ENCODE measurements at regions not wholly inside any gene's neighbourhood (a gene's known extent, or its start where the extent isn't known, plus 50 kb on each side); places are given as distances from the start of the nearest gene placed in this dataset.

DNA sequence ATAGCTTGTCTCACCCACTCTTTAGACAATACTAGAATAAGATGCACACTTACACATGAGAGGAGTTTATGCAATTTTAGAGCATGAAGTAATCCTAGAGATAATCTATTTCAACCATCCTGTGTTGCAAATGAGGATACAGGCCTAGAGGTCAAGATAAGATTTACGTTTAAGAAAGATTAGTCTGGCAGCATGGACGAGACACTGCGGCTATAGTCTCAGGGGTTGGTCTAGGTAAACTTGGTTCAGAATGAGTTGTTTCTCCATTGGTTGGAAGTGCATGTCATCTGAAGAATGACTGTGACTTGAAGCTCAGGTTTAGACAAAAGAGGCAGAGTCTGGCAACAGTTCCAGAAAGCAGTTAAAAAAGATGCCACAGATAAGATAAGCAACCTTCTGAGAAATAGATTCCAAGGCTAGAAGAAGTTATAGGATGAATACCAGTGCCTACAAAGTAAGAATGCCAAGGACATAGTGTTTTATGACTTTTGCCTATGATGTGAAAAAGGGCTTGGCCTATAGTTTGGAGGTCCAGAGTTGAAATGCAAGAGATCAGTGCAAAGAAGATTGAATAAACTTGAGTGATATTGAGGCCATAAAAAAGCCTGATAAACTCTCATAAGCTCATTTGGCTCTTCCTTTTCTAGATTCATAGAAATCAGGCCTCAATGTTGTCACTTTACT lies 631.0 kb downstream of the SQOR start:
- H3K4me1 ChIP-seq (ENCODE audit: control insufficient read depth, insufficient read depth, low read length) = no peaks in the 10 kb centered on the region
- H3K9me3 Mint-ChIP-seq = peaks cover under 1% of the 10 kb centered on the region
- no peak for DNase-seq

GRCh38 chr15:46266661-46267060 lies 631.8 kb downstream of the SQOR start:
- H3K4me3 Mint-ChIP-seq = no peak overlapping the region
- no peaks in the 10 kb centered on the region for H3K4me1 ChIP-seq (ENCODE audit: control insufficient read depth, insufficient read depth, low read length)
- no peaks in the 10 kb centered on the region for H3K9me3 Mint-ChIP-seq
- WGBS, 2 experiments (ENCODE audit: insufficient coverage in 1 of 2, insufficient read length in 1 of 2) = 60 to 88% methylated on average over 1 to 2 of the region's 2 CpGs
- no peak overlapping the region for H3K27ac Mint-ChIP-seq
- no peaks in the 10 kb centered on the region for H3K36me3 Mint-ChIP-seq (ENCODE audit: low read depth)
- TF ChIP-seq CTCF (conservative IDR thresholded peaks at IDR 0.05) = no peak
- no peaks in the 10 kb centered on the region for H3K9me3 ChIP-seq (ENCODE audit: control insufficient read depth, low read length)
- H3K4me3 ChIP-seq (ENCODE audit: low read length) = no peak overlapping the region
- no peak overlapping the region for H3K9ac ChIP-seq (ENCODE audit: extremely low read depth, low read length, poor library complexity, severe bottlenecking)
- no peak overlapping the region for H3K27ac ChIP-seq (ENCODE audit: low read depth, low read length)
- DNase-seq = no peak
- no peaks in the 10 kb centered on the region for H3K36me3 ChIP-seq (ENCODE audit: control insufficient read depth, insufficient read depth, low read length)
- H3K27me3 Mint-ChIP-seq (ENCODE audit: insufficient read depth) = no peaks in the 10 kb centered on the region
- no peaks in the 10 kb centered on the region for H3K27me3 ChIP-seq (ENCODE audit: control insufficient read depth, insufficient read depth, low read length, poor library complexity, severe bottlenecking)
- H3K4me1 Mint-ChIP-seq = peaks cover 13% of the 10 kb centered on the region

More for the DNA sequence above, 631.0 kb downstream of the SQOR start:
- no peaks in the 10 kb centered on the region for H3K36me3 ChIP-seq (ENCODE audit: control insufficient read depth, insufficient read depth, low read length)
- no peak overlapping the region for H3K27ac Mint-ChIP-seq
- no peaks in the 10 kb centered on the region for H3K27me3 Mint-ChIP-seq (ENCODE audit: insufficient read depth)
- no peak overlapping the region for H3K4me3 Mint-ChIP-seq
- H3K27ac ChIP-seq (ENCODE audit: low read depth, low read length) = no peak overlapping the region
- H3K36me3 Mint-ChIP-seq (ENCODE audit: low read depth) = no peaks in the 10 kb centered on the region
- peaks cover 13% of the 10 kb centered on the region for H3K4me1 Mint-ChIP-seq
- TF ChIP-seq CTCF (conservative IDR thresholded peaks at IDR 0.05) = no peak
- H3K27me3 ChIP-seq (ENCODE audit: control insufficient read depth, insufficient read depth, low read length, poor library complexity, severe bottlenecking) = no peaks in the 10 kb centered on the region
- 78 to 79% methylated on average over 3 of the region's 3 CpGs for WGBS, 2 experiments (ENCODE audit: insufficient coverage in 1 of 2, insufficient read length in 1 of 2)
- no peak overlapping the region for H3K4me3 ChIP-seq (ENCODE audit: low read length)
- H3K9me3 ChIP-seq (ENCODE audit: control insufficient read depth, low read length) = no peaks in the 10 kb centered on the region
- no peak overlapping the region for H3K9ac ChIP-seq (ENCODE audit: extremely low read depth, low read length, poor library complexity, severe bottlenecking)

DNA sequence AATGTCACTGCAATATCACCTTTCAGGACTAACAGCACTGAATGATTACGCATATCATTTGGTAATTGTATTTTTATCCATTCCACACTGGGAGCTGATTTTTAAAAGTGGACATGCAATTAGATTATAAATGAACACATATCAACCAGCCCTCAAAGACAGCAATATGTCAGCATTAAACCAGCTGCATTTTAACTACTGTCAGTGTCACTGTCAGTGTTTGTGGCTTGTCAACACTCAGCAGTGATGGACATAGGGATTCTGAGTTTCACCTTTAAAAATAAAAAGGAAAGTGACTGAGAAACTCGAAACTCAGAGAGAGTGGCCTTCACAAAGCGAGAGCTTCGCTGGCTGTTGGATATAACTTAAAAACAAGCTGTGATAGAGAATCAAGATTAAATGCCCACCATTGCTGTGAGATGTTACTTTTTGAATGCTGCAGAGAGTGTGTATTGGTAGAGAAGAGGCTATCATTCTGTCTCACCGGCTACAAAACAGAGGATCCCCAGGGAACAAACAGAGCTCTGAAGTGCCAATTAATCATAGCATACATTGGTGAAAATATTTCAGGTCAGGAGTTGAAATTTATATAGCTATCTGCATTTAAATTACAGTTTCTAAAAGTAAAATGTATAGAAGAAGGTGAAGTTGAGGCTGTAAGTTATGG lies 635.8 kb downstream of the SQOR start:
- peaks cover 9% of the 10 kb centered on the region for H3K4me1 Mint-ChIP-seq
- no peaks in the 10 kb centered on the region for H3K36me3 Mint-ChIP-seq (ENCODE audit: low read depth)
- no peaks in the 10 kb centered on the region for H3K9me3 Mint-ChIP-seq
- H3K27me3 ChIP-seq (ENCODE audit: control insufficient read depth, insufficient read depth, low read length, poor library complexity, severe bottlenecking) = no peaks in the 10 kb centered on the region
- no peak overlapping the region for H3K4me3 Mint-ChIP-seq
- H3K9ac ChIP-seq (ENCODE audit: extremely low read depth, low read length, poor library complexity, severe bottlenecking) = no peak overlapping the region
- 75 to 78% methylated on average over 3 to 4 of the region's 5 CpGs for WGBS, 2 experiments (ENCODE audit: insufficient coverage in 1 of 2, insufficient read length in 1 of 2)
- no peak overlapping the region for H3K27ac Mint-ChIP-seq
- no peaks in the 10 kb centered on the region for H3K4me1 ChIP-seq (ENCODE audit: control insufficient read depth, insufficient read depth, low read length)
- no peak overlapping the region for H3K4me3 ChIP-seq (ENCODE audit: low read length)
- no peaks in the 10 kb centered on the region for H3K9me3 ChIP-seq (ENCODE audit: control insufficient read depth, low read length)
- no peaks in the 10 kb centered on the region for H3K27me3 Mint-ChIP-seq (ENCODE audit: insufficient read depth)
- no peaks in the 10 kb centered on the region for H3K36me3 ChIP-seq (ENCODE audit: control insufficient read depth, insufficient read depth, low read length)
- no peak for TF ChIP-seq CTCF (conservative IDR thresholded peaks at IDR 0.05)
- no peak overlapping the region for H3K27ac ChIP-seq (ENCODE audit: low read depth, low read length)
- no peak for DNase-seq
